ENCODE measurements at regions not wholly inside any gene's neighbourhood (a gene's known extent, or its start where the extent isn't known, plus 50 kb on each side); places are given as distances from the start of the nearest gene placed in this dataset.

DNA sequence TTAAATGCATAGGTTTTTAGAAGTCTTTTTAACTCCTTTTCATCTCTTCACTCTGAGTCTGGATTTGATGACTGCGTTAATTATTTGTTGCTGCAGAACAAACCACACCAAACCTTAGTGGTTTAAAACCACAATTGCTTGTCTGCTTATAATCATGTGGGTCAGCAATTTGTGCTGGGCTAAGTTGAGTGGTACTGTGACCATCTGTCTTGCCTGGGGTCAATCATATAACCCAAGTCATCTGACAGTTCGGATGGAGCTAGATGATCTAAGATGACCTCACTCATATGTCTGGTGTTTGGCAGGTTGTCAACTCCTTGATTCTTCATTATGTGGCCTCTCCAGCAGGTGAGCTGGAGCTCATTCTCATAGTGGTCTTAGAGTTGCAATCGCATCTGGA, 219.1 kb upstream of the ELAVL2 start:
- H3K4me1 Mint-ChIP-seq: no peaks in the 10 kb centered on the region
- Histone ChIP-seq H3K36me3 (replicated peaks in 1 of 2; ENCODE audit: control extremely low read depth in 1 of 2, control insufficient read depth in 1 of 2, extremely low read depth in 1 of 2, insufficient read depth in 2 of 2, low read length in 1 of 2) (no peaks in the 10 kb centered on the region), H3K4me3 (ENCODE audit: control extremely low read depth in 1 of 5, extremely low read depth in 1 of 5, insufficient read depth in 1 of 5, low read depth in 2 of 5, low read length in 4 of 5) (no peak overlapping the region), H4K20me1 (ENCODE audit: control insufficient read depth, insufficient read depth, low read length, poor library complexity, severe bottlenecking) (no peaks in the 10 kb centered on the region), H3K4me1 (ENCODE audit: control insufficient read depth in 2 of 2, insufficient read depth in 2 of 2, low read length in 2 of 2) (no peaks in the 10 kb centered on the region), H3K9me3 (ENCODE audit: control extremely low read depth in 1 of 3, control insufficient read depth in 2 of 3, insufficient read depth in 1 of 3, low read length in 2 of 3) (peaks cover 0 to 2% (median 0%) of the 10 kb centered on the region in 3 donors), H3K79me2 (ENCODE audit: control insufficient read depth, insufficient read depth, low read length) (no peaks in the 10 kb centered on the region), H3K9ac (ENCODE audit: low read length) (no peak overlapping the region), H3K27ac (ENCODE audit: low read length in 2 of 2) (no peak overlapping the region), H3K27me3 (replicated peaks in 1 of 4; ENCODE audit: control extremely low read depth in 1 of 4, control insufficient read depth in 3 of 4, insufficient read depth in 4 of 4, low read length in 3 of 4) (no peaks in the 10 kb centered on the region), H2AFZ (ENCODE audit: insufficient read depth, low read depth, low read length, poor library complexity, severe bottlenecking) (no peak overlapping the region), H3K4me2 (replicated peaks; ENCODE audit: low read depth, low read length, poor library complexity, severe bottlenecking) (no peak overlapping the region)
- intact Hi-C loops (cut with micrococcal nuclease): no loop called here
- H3K9me3 Mint-ChIP-seq (ENCODE audit: insufficient read depth): peaks cover 4% of the 10 kb centered on the region
- DNase-seq: no peak
- no peak overlapping the region for H3K4me3 Mint-ChIP-seq
- ChIA-PET CTCF (no interaction called here), POLR2A (no interaction called here)
- no peak overlapping the region for H3K27ac Mint-ChIP-seq
- H3K27me3 Mint-ChIP-seq: no peaks in the 10 kb centered on the region
- TF ChIP-seq, protein P1, sequence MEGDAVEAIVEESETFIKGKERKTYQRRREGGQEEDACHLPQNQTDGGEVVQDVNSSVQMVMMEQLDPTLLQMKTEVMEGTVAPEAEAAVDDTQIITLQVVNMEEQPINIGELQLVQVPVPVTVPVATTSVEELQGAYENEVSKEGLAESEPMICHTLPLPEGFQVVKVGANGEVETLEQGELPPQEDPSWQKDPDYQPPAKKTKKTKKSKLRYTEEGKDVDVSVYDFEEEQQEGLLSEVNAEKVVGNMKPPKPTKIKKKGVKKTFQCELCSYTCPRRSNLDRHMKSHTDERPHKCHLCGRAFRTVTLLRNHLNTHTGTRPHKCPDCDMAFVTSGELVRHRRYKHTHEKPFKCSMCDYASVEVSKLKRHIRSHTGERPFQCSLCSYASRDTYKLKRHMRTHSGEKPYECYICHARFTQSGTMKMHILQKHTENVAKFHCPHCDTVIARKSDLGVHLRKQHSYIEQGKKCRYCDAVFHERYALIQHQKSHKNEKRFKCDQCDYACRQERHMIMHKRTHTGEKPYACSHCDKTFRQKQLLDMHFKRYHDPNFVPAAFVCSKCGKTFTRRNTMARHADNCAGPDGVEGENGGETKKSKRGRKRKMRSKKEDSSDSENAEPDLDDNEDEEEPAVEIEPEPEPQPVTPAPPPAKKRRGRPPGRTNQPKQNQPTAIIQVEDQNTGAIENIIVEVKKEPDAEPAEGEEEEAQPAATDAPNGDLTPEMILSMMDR (IDR thresholded peaks at IDR 0.05): no peak
- TF ChIP-seq EZH2 (IDR thresholded peaks at IDR 0.05; ENCODE audit: borderline replicate concordance, insufficient read depth, low read depth, low read length, poor library complexity, severe bottlenecking): no peak
- WGBS (ENCODE audit: insufficient coverage): 100% methylated on average over 1 of the region's 3 CpGs
- no peak for ATAC-seq (ENCODE audit: low read depth)

DNA sequence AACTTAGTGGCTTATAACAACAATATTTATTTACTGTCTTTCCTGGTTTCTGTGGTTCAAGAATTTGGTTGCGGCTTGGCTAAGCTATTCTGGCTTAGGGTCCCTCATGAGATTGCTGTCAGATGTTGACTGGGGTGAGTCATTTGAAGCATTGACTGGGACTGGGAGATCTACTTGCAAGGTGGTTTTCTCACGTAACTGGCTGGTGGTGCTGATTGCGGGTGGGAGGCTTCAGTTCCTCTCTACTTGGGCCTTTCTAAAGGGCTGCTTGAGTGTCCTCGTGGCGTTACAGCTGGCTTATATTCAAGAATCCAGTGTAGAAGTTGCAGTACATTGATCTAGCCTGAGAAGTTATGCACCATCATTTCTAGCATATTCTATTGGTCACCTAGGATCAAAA, 218.5 kb upstream of the ELAVL2 start:
- Mint-ChIP-seq H3K4me3 (no peak overlapping the region), H3K27ac (no peak overlapping the region), H3K9me3 (ENCODE audit: insufficient read depth) (peaks cover 2% of the 10 kb centered on the region), H3K4me1 (no peaks in the 10 kb centered on the region), H3K27me3 (no peaks in the 10 kb centered on the region)
- H4K20me1 ChIP-seq (ENCODE audit: control insufficient read depth, insufficient read depth, low read length, poor library complexity, severe bottlenecking): no peaks in the 10 kb centered on the region
- no peaks in the 10 kb centered on the region for H3K36me3 ChIP-seq (replicated peaks in 1 of 2; ENCODE audit: control extremely low read depth in 1 of 2, control insufficient read depth in 1 of 2, extremely low read depth in 1 of 2, insufficient read depth in 2 of 2, low read length in 1 of 2)
- H3K9me3 ChIP-seq (ENCODE audit: control extremely low read depth in 1 of 3, control insufficient read depth in 2 of 3, insufficient read depth in 1 of 3, low read length in 2 of 3): peaks cover 0 to 2% (median 0%) of the 10 kb centered on the region in 3 donors
- WGBS (ENCODE audit: insufficient coverage): 100% methylated on average over 3 of the region's 5 CpGs
- no peaks in the 10 kb centered on the region for H3K79me2 ChIP-seq (ENCODE audit: control insufficient read depth, insufficient read depth, low read length)
- H3K4me2 ChIP-seq (replicated peaks; ENCODE audit: low read depth, low read length, poor library complexity, severe bottlenecking): no peak overlapping the region
- no peaks in the 10 kb centered on the region for H3K27me3 ChIP-seq (replicated peaks in 1 of 4; ENCODE audit: control extremely low read depth in 1 of 4, control insufficient read depth in 3 of 4, insufficient read depth in 4 of 4, low read length in 3 of 4)
- POLR2A ChIA-PET: no interaction called here
- no peak overlapping the region for H2AFZ ChIP-seq (ENCODE audit: insufficient read depth, low read depth, low read length, poor library complexity, severe bottlenecking)
- CTCF ChIA-PET: no interaction called here
- H3K27ac ChIP-seq (ENCODE audit: low read length in 2 of 2): no peak overlapping the region
- DNase-seq: no peak
- intact Hi-C loops (cut with micrococcal nuclease): no loop called here
- ATAC-seq (ENCODE audit: low read depth): no peak
- H3K4me1 ChIP-seq (ENCODE audit: control insufficient read depth in 2 of 2, insufficient read depth in 2 of 2, low read length in 2 of 2): no peaks in the 10 kb centered on the region
- no peak for TF ChIP-seq EZH2 (IDR thresholded peaks at IDR 0.05; ENCODE audit: borderline replicate concordance, insufficient read depth, low read depth, low read length, poor library complexity, severe bottlenecking)
- TF ChIP-seq, protein P1 (IDR thresholded peaks at IDR 0.05): no peak
- H3K4me3 ChIP-seq (ENCODE audit: control extremely low read depth in 1 of 5, extremely low read depth in 1 of 5, insufficient read depth in 1 of 5, low read depth in 2 of 5, low read length in 4 of 5): no peak overlapping the region
- no peak overlapping the region for H3K9ac ChIP-seq (ENCODE audit: low read length)
